Ishikawa (cell line): ENCODE measurements at regions not wholly inside any gene's neighbourhood (a gene's known extent, or its start where the extent isn't known, plus 50 kb on each side); places are given as distances from the start of the nearest gene placed in this dataset.

ENCODE experiments used
- CEBPB ChIP-seq: IDR thresholded peaks from 2 replicates; pipeline ENCODE4 v1.6.1; 2012
- CREB1 ChIP-seq: IDR thresholded peaks from 2 replicates; pipeline ENCODE4 v1.6.1; 2012; ENCODE audit warnings: low read depth
- EGR1 ChIP-seq: IDR thresholded peaks from 2 replicates; pipeline ENCODE4 v1.6.1; 2012
- EP300 ChIP-seq: IDR thresholded peaks from 2 replicates; pipeline ENCODE4 v1.6.1; 2012; ENCODE audit warnings: borderline replicate concordance
- FOXM1 ChIP-seq: IDR thresholded peaks from 2 replicates; pipeline ENCODE4 v1.6.1; 2012; ENCODE audit warnings: low read depth, borderline replicate concordance
- MAX ChIP-seq: IDR thresholded peaks from 2 replicates; pipeline ENCODE4 v1.6.1; 2012
- NFIC ChIP-seq: IDR thresholded peaks from 2 replicates; pipeline ENCODE4 v1.6.1; 2012
- RAD21 ChIP-seq: IDR thresholded peaks from 2 replicates; pipeline ENCODE4 v1.6.1; 2012; ENCODE audit warnings: low read depth
- REST ChIP-seq: IDR thresholded peaks from 2 replicates; pipeline ENCODE4 v1.6.1; 2012; ENCODE audit warnings: low read depth, mild to moderate bottlenecking
- TAF1 ChIP-seq: IDR thresholded peaks from 2 replicates; pipeline ENCODE4 v1.6.1; 2012; ENCODE audit warnings: low read depth, mild to moderate bottlenecking
- TCF12 ChIP-seq: IDR thresholded peaks from 2 replicates; pipeline ENCODE4 v1.6.1; 2012; ENCODE audit warnings: low read depth
- TEAD4 ChIP-seq: IDR thresholded peaks from 2 replicates; pipeline ENCODE4 v1.6.1; 2012
- USF1 ChIP-seq: IDR thresholded peaks from 2 replicates; pipeline ENCODE4 v1.6.1; 2012
- YY1 ChIP-seq: IDR thresholded peaks from 2 replicates; pipeline ENCODE4 v1.6.1; 2012; ENCODE audit warnings: low read depth
- ZBTB7A ChIP-seq: IDR thresholded peaks from 2 replicates; pipeline ENCODE4 v1.6.1; 2012; ENCODE audit warnings: low read depth

- no peak for TF ChIP-seq EGR1
- no peak for TF ChIP-seq TEAD4
- TF ChIP-seq MAX = no peak
- TF ChIP-seq REST = no peak
- TF ChIP-seq TCF12 = no peak
- TF ChIP-seq CEBPB = no peak
- no peak for TF ChIP-seq CREB1
- TF ChIP-seq TAF1 = no peak
- no peak for TF ChIP-seq RAD21
- TF ChIP-seq FOXM1 = no peak
- no peak for TF ChIP-seq ZBTB7A
- no peak for TF ChIP-seq YY1
- TF ChIP-seq NFIC = no peak
- TF ChIP-seq USF1 = no peak
- TF ChIP-seq EP300 = no peak
Observed at GRCh38 chr9:91114450-91114849, 247.3 kb downstream of the AUH start.

GRCh38 chr9:91116211-91116610 is 245.5 kb downstream of the AUH start:
- TF ChIP-seq TCF12 = no peak
- TF ChIP-seq USF1 = no peak
- TF ChIP-seq CEBPB = no peak
- TF ChIP-seq NFIC = no peak
- TF ChIP-seq TEAD4 = no peak
- no peak for TF ChIP-seq EGR1
- TF ChIP-seq TAF1 = no peak
- no peak for TF ChIP-seq CREB1
- TF ChIP-seq ZBTB7A = no peak
- TF ChIP-seq EP300 = no peak
- TF ChIP-seq RAD21 = no peak

- TF ChIP-seq ZBTB7A (no peak), TAF1 (no peak), TCF12 (no peak), EGR1 (no peak), RAD21 (no peak), FOXM1 (no peak), TEAD4 (no peak), REST (no peak), CEBPB (no peak), CREB1 (no peak), USF1 (no peak), YY1 (no peak), EP300 (no peak), NFIC (no peak), MAX (no peak)
Observed at GRCh38 chr9:91116711-91117110, 245.0 kb downstream of the AUH start.

- no peak for TF ChIP-seq NFIC
- no peak for TF ChIP-seq USF1
- no peak for TF ChIP-seq EGR1
- TF ChIP-seq YY1 = no peak
- TF ChIP-seq MAX = no peak
- TF ChIP-seq CEBPB = no peak
- TF ChIP-seq REST = no peak
- no peak for TF ChIP-seq FOXM1
- TF ChIP-seq RAD21 = no peak
- no peak for TF ChIP-seq TEAD4
- TF ChIP-seq TCF12 = no peak
- TF ChIP-seq ZBTB7A = no peak
- no peak for TF ChIP-seq EP300
- no peak for TF ChIP-seq TAF1
- no peak for TF ChIP-seq CREB1
Observed at GRCh38 chr9:91117474-91117891, 244.2 kb downstream of the AUH start.
